HG02642 (cell line): ENCODE measurements at regions not wholly inside any gene's neighbourhood (a gene's known extent, or its start where the extent isn't known, plus 50 kb on each side); places are given as distances from the start of the nearest gene placed in this dataset.

Experiments
- ATAC-seq: cut with Tn5 transposase; IDR thresholded peaks from one replicate; pipeline ENCODE4 v1.9.1; 2021; ENCODE audit warnings: mild to moderate bottlenecking; ENCODE audit not compliant: unreplicated experiment, poor library complexity

DNA sequence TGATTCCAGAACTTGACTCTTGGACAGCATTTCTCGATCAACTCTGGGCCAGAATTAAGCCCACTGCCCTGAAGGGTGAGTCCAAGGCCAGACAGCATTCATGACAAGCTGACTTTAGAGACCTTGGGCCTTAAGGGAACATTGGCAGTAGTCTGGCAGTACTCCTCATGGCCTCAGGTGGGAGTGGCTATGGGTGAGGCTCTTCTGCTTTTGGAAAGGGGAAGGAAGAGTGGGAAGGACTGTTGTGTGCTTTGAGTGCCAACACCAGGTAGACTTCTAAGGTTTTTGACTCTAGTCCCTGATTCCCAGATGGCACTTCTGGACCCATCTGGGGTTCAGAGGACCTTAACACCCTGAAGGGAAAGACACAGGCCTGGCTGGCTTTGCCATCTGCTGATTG is 530.4 kb downstream of the ACTL7B start:
- ATAC-seq: no peak

DNA sequence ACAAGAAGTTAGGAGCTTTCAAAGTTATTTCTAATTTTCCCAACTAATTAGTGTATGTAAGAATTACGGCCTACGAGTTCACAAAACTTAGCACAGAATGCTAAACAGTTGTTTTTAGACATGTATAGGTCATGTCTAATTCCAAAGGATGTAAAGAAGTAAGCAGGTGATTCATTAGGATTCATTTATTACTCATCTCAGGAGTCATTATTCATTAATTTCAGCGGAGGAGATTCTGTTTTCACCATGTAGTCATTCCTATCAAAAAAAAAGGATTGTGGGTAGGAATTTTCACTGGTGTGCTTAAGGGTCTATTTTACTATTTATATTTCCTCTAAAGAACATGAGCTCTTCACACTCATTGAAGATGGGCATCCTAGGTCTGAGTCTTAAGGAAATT is 532.2 kb downstream of the ACTL7B start:
- ATAC-seq: no peak

DNA sequence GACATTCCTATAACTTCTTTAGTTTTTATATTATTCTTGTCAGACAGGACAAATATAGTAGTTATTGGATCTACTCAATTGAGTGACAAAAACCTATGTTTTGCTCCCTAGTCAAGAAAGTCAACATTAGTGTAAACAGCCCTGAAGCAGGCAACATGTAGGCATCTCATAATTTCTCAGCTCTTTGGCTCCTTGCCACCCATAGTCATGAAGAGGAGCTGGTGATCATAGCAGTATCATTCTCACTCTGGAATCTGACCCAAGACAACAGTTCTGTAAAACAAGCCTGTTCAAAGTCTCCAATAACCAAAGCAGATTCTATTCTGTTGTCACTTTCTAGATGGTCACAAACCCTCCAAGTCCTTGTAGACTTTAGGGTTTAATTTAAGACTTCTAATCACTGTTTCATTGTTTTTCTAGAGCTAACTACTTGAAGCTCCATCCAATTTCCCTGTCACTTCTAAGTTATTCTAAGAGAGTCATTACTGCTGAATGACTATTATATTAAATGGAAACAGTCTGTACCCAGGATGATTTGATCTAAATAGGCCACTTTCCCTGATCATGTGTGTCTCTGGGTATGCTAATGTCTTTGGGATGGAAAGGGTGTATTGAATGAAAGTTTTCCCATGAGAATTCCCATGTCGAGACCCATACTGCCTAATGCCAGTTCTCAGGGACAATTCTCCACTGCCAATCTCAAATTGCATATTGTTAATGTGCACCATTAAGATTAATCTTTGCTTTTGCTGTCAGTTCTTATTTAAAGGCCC is 533.3 kb downstream of the ACTL7B start:
- no peak for ATAC-seq

GRCh38 chr9:108316630-108317029 is 539.2 kb downstream of the ACTL7B start:
- ATAC-seq: no peak

- no peak for ATAC-seq
Observed at GRCh38 chr9:108316066-108316465, 539.7 kb downstream of the ACTL7B start.

DNA sequence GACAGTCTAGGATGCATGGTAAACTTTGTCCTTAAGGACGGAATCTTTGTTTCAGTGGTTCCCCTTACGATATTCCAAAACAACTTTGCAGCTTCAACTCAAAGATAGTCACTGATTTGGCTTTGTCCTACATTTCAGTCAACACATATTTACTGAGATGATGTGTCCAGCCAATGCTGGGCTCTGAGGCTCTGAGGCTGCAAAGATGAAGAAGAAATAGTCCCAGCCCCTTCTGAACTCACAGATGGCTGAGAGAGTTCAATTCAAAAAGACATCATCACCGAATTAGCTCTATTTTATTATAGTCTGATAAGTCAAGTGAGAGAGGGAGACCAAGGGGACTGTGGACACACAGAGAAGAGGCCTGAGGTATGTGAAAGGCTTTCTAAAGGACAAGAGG is 544.0 kb downstream of the ACTL7B start:
- ATAC-seq: no peak

GRCh38 chr9:108310202-108310601 is 545.6 kb downstream of the ACTL7B start:
- ATAC-seq: no peak

DNA sequence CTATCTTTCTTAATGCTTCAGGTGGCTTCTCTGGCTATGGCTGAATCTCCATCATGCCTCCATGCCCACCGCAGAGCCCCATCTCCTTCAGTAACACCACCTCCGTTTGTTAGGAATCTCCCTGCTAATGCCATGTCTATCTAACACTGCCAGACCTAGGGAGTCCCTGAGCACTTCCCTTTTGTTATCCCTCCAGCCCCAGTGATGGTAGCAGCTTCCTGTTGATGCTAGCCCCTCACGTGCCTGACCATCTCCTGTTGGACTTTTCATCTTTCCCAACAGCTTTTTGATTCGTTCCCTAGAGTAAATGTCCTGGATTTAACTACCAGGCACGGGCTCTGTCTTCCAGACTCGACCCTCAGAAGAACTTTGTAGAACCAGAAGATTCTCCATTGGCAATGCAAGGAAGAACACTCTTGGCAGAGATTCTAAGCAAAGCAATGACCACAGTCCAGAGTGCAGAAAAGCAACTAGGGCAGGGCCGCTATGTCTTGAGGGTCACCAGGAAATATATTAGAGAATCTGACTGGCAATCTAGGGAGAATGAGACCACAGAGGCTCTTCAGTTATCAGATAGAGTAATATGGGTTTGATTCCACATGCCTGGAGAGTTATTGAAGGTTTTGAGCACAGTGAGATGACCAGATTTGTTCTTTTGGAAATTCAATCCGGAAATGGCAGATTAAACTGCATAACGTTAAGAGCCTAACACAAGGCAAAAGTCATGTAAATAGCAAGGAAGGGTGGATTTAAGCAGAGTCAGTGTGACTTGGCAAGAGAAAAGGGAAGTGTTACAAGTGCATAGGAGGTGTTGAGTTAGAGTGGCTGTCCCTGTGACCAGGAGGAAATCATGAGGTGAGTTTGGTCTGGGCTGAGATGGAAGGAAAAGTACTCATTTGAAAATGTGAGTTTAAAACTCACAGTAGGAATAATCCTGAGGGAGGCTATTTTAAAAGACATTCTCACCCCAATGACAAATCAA is 555.2 kb downstream of the ACTL7B start:
- no peak for ATAC-seq

DNA sequence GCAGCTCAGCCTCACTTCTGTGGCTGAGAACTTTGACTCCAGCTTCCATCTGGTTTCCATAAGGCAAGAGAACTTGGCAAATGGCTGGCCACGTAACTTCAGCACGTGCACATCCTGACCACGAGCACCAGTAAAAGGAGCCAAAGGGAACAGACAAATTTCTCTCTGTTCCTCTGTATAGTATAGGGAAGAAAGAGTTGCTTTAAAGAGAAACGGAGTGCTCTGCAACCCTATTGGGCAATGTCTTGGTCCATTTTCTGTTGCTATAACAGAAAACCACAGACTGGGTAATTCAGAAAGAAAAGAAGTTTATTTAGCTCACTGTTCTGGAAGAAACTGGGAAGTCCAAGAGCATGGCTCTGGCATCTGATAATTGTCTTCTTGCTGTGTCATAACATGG is 558.7 kb downstream of the ACTL7B start:
- no peak for ATAC-seq

GRCh38 chr9:108296056-108296455 is 559.7 kb downstream of the ACTL7B start:
- no peak for ATAC-seq

- ATAC-seq: no peak
Observed at GRCh38 chr9:108291586-108291932, 564.2 kb downstream of the ACTL7B start.

DNA sequence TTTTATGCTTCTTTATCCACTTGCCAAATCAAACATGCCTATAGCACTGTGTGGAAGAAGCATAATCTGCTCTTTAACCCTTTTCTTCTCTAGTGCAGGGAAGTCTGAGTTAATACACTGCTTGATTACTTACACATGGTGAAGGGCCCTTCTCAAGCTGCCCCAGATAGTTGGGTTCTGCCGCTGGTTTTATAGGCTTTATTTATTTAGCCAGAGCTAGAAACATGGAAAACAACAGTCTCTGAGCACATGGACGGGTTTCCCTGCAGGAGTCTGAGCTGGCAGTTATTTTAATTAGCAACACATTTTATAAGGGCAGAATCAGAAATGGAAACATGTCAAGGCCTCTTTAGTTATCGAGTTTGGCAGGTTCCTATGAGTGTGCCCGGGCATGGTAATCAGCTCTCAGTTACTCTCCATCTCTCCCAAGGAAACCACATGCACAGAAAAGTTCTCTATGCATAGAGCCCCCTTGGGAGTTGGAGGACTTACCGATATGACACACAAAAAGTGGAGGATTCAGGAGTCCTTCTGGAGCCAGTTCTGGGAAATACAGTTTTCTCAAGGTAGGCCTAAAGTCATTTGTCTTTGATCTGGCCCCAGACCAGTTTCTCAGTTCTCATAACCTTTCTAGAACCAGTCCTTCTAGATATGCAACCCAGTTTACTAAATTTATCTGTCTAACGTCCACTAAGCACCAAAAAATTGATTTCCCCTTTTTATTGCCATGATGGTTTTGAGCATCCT is 564.8 kb downstream of the ACTL7B start:
- ATAC-seq: no peak

DNA sequence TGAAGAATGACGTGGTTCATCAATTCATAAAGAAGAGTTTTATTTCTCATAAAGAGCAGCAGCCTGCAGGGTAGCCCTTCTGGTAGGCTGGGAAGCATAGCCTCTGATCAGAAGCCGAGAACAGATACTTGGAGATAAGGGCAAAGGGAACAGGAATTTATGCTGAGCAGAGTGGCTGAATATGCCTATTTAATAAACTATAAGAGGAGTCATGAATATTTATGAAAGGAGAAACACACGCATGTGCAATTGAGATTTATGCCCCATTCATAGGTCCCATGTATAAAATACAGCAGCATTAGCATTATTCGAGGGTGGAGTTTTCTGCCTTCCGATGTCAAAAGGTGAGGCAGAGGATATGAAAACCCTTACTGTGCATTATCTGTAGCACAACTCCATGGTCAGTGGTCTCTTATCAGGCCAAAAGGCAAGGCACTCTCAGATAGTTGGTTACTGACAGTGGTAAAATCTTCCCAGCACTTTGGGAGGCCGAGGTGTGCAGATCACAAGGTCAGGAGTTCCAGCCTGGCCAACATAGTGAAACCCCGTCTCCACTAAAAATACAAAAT is 569.1 kb downstream of the ACTL7B start:
- ATAC-seq: no peak

DNA sequence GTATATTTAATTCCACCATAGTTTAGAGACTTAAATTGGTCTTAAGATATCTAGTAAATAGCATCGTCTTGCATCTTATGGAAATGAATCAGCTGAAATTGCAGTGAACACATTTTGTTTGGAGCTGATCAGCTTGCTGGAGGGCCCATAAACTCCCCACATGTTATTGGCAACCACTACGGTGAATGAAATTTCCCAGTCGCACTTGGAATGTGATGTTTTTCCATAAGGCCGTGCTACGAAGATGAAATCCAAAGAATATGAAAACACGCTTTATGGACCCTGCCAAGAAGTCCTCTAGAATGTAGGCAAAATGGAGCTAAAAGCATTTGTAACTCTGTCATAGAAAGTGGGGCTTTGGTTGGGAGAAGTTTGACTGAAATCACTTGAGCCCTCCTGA is 572.1 kb downstream of the ACTL7B start:
- ATAC-seq: no peak

DNA sequence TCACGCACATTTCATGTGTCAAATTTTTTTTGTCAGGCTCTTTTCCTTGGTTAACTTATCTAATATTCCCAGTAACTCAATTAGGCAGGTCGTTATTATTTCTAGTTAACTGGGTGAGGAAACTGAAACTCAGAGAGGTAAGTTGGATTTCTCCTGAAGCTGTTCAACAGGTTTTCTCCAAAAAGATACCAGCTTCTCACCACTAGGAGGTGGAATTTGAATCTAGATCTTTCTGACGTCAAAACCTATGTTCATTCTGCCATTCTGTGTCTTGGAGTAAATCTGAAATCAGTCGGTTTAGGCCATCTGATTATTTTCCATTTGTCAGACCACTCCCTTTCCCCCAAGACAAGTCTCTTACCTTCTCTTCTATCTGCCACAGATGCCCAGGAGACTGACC is 572.9 kb downstream of the ACTL7B start:
- no peak for ATAC-seq

DNA sequence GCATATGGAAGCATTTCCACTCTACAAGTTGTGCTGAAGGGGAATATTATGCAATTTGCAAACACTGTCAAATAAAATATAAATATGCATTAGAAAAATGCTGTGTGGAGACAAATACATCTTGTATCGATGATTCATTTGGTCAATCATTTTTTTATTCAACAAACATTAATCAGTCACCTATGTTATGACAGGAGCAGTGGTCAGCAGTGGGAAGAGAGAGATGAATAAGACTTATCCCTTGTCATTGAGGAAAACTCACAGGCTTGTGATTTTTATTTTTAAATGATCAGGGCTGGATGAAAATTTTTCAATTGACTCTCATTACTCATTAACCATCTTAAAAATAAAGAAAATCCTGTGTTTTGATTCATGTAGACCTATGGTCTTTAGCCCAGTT is 574.1 kb downstream of the ACTL7B start:
- ATAC-seq: no peak

DNA sequence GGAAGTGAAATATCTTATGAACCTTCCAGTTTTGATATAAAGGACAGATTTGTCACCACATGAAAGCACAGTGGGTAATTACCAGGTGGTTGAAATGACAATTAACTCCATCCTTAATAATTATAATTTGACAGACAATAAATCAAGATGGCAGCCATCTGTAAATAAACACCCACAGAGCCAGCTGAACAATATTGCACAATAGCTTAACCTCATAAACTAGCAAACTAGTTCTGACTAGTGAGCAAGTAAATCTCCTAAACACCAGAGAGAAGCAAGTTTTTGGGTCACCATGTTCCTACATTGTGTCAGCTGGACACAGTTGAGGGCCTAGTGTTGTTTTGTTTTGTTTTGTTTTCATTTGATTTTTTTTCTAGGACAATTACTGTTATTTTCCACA is 577.4 kb downstream of the ACTL7B start:
- ATAC-seq: no peak

DNA sequence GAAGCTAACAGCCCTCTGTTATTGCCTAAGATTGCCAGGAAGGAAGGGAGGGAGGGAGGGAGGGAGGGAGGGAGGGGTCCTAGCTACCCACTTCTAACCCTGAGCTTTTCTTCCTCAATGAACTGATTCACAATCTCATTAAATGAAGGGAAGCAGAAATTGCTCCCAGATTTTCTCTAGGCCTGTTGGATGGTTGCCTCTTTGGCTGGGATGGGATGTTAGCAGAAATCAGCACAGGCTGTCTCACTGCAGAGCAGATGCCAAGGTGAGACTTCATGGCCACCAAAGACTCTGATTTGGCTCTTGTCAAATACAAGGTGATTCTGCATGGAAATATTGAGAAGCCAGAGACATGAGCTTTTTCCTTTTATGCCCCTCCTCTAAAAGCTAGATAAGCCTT is 578.6 kb downstream of the ACTL7B start:
- no peak for ATAC-seq

GRCh38 chr9:108275906-108276305 is 579.9 kb downstream of the ACTL7B start:
- no peak for ATAC-seq

DNA sequence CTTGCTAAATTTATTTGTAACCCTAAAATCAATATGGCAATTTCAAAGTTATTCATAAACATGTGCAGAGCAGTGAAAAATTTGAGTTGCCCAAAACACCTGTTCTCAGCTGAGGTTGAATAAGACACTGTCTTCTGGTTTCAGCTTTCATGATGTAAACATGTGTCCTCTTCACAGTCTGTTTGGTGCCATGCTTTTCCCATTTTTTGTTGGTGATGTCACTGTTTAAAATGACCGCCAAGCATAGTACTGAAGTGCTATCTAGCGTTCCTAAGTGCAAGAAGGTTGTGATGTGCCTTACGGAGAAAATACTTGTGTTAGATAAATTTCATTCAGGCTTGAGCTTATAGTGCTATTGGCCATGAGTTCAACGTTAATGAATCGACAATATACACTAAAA is 580.8 kb downstream of the ACTL7B start:
- no peak for ATAC-seq

GRCh38 chr9:108273988-108274387 is 581.8 kb downstream of the ACTL7B start:
- no peak for ATAC-seq
